AG04449 (cell line): ENCODE measurements at regions not wholly inside any gene's neighbourhood (a gene's known extent, or its start where the extent isn't known, plus 50 kb on each side); places are given as distances from the start of the nearest gene placed in this dataset.

ENCODE experiments used
- CTCF ChIA-PET: fragments of 350-600 bp; formaldehyde crosslinking; extraction: SDS; loops from one replicate; lab custom pipeline; 2021; ENCODE audit warnings: antibody characterized with exemption; lab: Yijun Ruan, JAX
- POLR2A ChIA-PET: fragments of 400-600, 350-600 bp; formaldehyde crosslinking; extraction: SDS; loops from one replicate; lab custom pipeline; 2020; ENCODE audit warnings: antibody characterized with exemption, inconsistent platforms; lab: Yijun Ruan, JAX
- DNase-seq: peaks from one replicate; pipeline ENCODE4 v3.0.0-alpha.2; 2010; ENCODE audit warnings: low read depth, low spot score
- H3K4me3 ChIP-seq: 2 replicates; pipeline ENCODE4 v1.5.1; 2011; ENCODE audit warnings: low read depth, mild to moderate bottlenecking, control low read depth, low read length
- CTCF ChIP-seq: IDR thresholded peaks from one replicate; pipeline ENCODE4 v1.5.1; 2011; ENCODE audit warnings: mild to moderate bottlenecking, moderate library complexity, low read length, control low read depth, inconsistent platforms; ENCODE audit not compliant: insufficient read depth; ENCODE audit errors: missing control alignments

- no peak for TF ChIP-seq CTCF
- CTCF ChIA-PET = no interaction called here
Observed at GRCh38 chr16:66099306-66099705, 267.2 kb upstream of the CDH5 start.

GRCh38 chr16:66097751-66098150, 268.7 kb upstream of the CDH5 start:
- no peak overlapping the region for H3K4me3 ChIP-seq
- POLR2A ChIA-PET = no interaction called here
- TF ChIP-seq CTCF = no peak
- no peak for DNase-seq
- CTCF ChIA-PET = interaction anchor here (0.9 kb wide), 1 partner anchor 9 kb away, joined by 3 read pairs; no protein-coding TSS in a partner anchor

More at GRCh38 chr16:66099306-66099705, 267.2 kb upstream of the CDH5 start:
- DNase-seq = no peak
- POLR2A ChIA-PET = no interaction called here
- no peak overlapping the region for H3K4me3 ChIP-seq

DNA sequence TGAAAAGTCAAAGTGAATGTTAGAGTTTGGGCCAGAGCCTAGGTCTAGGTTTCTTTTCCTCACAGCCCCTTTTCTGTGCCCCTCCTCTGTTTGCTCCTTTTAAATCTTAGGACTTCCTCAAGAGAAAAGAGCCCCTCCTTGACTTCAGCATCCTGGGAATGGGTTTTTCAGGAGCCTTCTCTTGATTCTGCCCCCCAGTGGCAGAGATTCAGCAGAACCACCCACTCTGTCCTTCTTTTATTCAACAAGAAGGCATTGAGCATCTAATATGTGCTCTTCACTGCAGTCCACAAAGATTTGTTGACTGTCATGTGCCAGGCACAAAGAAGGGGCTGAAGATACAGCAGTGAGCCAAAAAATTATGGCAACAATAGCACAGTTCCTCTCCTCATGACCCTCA, 270.8 kb upstream of the CDH5 start:
- POLR2A ChIA-PET = no interaction called here
- no peak for TF ChIP-seq CTCF
- DNase-seq = no peak
- no peak overlapping the region for H3K4me3 ChIP-seq
- CTCF ChIA-PET = no interaction called here

DNA sequence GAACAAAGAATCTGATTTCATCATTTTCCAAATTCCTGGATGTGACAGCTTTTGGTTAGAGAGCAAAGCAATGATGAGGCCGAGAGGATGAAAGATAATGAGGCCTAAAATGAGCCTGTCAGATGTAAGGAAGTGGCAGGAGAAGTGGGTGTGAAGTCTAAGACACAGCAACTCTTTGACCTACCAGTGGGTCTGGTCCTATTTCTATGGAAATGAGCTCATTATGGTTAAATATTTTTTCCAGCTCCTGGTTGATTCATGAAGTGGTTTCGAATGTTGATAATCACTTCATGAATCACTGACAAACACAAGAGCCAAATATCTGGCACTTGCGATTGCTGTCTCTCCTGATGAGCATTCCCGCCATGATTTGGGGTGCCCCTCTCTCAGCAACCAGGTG, 273.3 kb upstream of the CDH5 start:
- ChIA-PET CTCF (interaction anchor here (1.0 kb wide), 1 partner anchor 10 kb away, joined by 3 read pairs; no protein-coding TSS in a partner anchor), POLR2A (no interaction called here)
- H3K4me3 ChIP-seq = no peak overlapping the region
- TF ChIP-seq CTCF = no peak
- DNase-seq = no peak

- ChIA-PET CTCF (interaction anchor here (0.8 to 2.4 kb wide), 2 partner anchors 24 to 180 kb away, joined by 3 to 6 read pairs; no protein-coding TSS in a partner anchor), POLR2A (no interaction called here)
- H3K4me3 ChIP-seq = no peak overlapping the region
- DNase-seq = no peak
- TF ChIP-seq CTCF = no peak
Observed at GRCh38 chr16:66091471-66091891, 275.0 kb upstream of the CDH5 start.

DNA sequence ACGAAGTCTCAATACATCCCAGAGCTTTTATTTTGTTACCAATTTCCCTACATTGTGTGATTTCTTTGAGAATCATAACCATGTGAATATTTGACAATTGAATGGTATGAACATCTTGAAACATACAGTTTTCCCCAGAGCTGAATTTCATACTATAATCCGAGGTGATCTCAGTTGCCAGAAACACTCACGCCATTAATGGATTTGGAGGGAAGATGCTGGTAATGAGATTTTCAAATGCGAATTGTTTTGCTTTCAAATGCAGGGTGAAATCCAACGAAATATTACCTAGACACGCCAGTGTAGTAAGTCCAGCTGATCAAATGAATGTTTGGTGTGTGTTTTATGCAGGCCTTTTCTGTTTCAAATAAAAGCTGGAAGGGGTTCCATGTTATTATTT, 277.8 kb upstream of the CDH5 start:
- ChIA-PET CTCF (interaction anchor here (1.6 kb wide), 1 partner anchor 18 kb away, joined by 3 read pairs; no protein-coding TSS in a partner anchor), POLR2A (no interaction called here)
- TF ChIP-seq CTCF = no peak
- H3K4me3 ChIP-seq = no peak overlapping the region
- DNase-seq = no peak
